ENCODE measurements at regions not wholly inside any gene's neighbourhood (a gene's known extent, or its start where the extent isn't known, plus 50 kb on each side); places are given as distances from the start of the nearest gene placed in this dataset.

DNA sequence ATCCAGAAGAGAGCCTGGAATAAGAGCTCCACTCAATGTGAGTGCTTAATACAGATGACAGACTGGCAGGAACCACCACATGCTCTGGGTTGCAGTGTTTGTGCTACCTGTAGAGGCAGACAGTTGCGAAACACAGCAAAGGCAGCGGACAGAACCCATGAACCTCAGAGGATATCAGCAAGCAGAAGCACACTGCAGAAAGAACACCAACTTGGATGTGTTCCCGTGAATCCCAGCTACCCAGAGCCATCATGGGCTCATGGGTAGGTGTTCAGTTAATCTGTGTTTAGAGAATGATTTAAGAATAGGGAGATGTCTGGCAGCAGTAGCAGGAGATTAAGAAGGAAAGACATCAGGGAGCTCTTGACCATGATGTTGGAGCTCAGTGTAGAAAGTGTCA, 133.3 kb upstream of the FOXQ1 start:
- POLR2A ChIA-PET: no interaction called here
- Histone ChIP-seq H3K9ac (no peak overlapping the region), H3K79me2 (ENCODE audit: insufficient read depth) (no peaks in the 10 kb centered on the region), H3K4me3 (ENCODE audit: low read depth in 2 of 2, low read length in 1 of 2) (no peak overlapping the region), H3F3A (replicated peaks; ENCODE audit: insufficient read depth) (no peaks in the 10 kb centered on the region), H3K27ac (ENCODE audit: low read depth in 2 of 2, low read length in 1 of 2) (no peak overlapping the region), H3K27me3 (ENCODE audit: insufficient read depth) (peaks cover 13% of the 10 kb centered on the region; the same call in 1 of the 2 replicates), H3K9me2 (no peaks in the 10 kb centered on the region), H3K4me2 (no peak overlapping the region), H3K4me1 (ENCODE audit: control insufficient read depth in 1 of 2, insufficient read depth in 2 of 2, low read depth in 1 of 2, low read length in 1 of 2) (no peaks in the 10 kb centered on the region), H3K36me3 (replicated peaks in 1 of 2; ENCODE audit: control insufficient read depth in 1 of 2, insufficient read depth in 2 of 2, low read length in 1 of 2) (no peaks in the 10 kb centered on the region), H4K20me1 (ENCODE audit: insufficient read depth) (no peaks in the 10 kb centered on the region), H2AFZ (ENCODE audit: low read depth) (no peak overlapping the region), H3K9me3 (no peaks in the 10 kb centered on the region)
- CTCF ChIA-PET: no interaction called here
- TF ChIP-seq TAF1 (IDR thresholded peaks at IDR 0.05; ENCODE audit: borderline replicate concordance, low read depth, low read length): no peak
- no peak for TF ChIP-seq IRF3 (IDR thresholded peaks at IDR 0.05; ENCODE audit: low read depth, low read length)
- TF ChIP-seq MXI1 (IDR thresholded peaks at IDR 0.05; ENCODE audit: low read depth, low read length): no peak
- TF ChIP-seq POLR2AphosphoS5 (IDR thresholded peaks at IDR 0.05; ENCODE audit: low read depth, low read length): no peak
- no peak for TF ChIP-seq MEF2A (IDR thresholded peaks at IDR 0.05; ENCODE audit: borderline replicate concordance, low read depth)
- no peak for TF ChIP-seq MAX (IDR thresholded peaks at IDR 0.05; ENCODE audit: low read depth)
- no peak for TF ChIP-seq FOSL2 (IDR thresholded peaks at IDR 0.05; ENCODE audit: borderline replicate concordance, low read depth)
- TF ChIP-seq USF1 (IDR thresholded peaks at IDR 0.05; ENCODE audit: borderline replicate concordance, low read depth): no peak
- TF ChIP-seq JUND (IDR thresholded peaks at IDR 0.05): no peak
- no peak for TF ChIP-seq EP300 (IDR thresholded peaks at IDR 0.05; ENCODE audit: borderline replicate concordance in 1 of 2, low read depth in 1 of 2, low read length in 1 of 2)
- DNase-seq: no peak
- 0% methylated on average over 3 of the region's 3 CpGs for WGBS (ENCODE audit: low lambda C conversion rate)

DNA sequence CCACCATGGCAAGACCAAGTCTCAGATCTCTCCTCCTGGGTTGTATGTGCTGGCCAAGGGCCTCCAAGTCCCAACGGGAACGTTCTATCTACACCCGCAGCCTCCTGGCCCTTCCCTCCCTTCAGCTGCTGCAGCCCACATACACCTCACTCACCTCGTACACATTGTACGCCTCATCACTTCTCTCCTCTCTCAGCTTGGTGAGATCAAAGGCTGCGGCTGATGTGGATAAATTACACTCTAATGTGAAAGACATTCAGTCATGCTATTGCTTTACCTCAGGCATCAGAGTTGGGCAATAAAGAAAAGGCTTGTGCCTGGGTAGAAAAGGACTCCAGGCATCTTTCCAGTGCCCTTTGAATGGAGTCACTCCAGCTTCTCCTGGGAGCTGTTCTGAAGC, 135.3 kb upstream of the FOXQ1 start:
- WGBS (ENCODE audit: low lambda C conversion rate): 14% methylated on average over 6 of the region's 6 CpGs
- Histone ChIP-seq H3K4me2 (no peak overlapping the region), H3K27me3 (ENCODE audit: insufficient read depth) (peaks cover 13% of the 10 kb centered on the region; the same call in 1 of the 2 replicates), H3K36me3 (replicated peaks in 1 of 2; ENCODE audit: control insufficient read depth in 1 of 2, insufficient read depth in 2 of 2, low read length in 1 of 2) (no peaks in the 10 kb centered on the region), H4K20me1 (ENCODE audit: insufficient read depth) (no peaks in the 10 kb centered on the region), H3F3A (replicated peaks; ENCODE audit: insufficient read depth) (no peaks in the 10 kb centered on the region), H3K4me3 (ENCODE audit: low read depth in 2 of 2, low read length in 1 of 2) (no peak overlapping the region), H2AFZ (ENCODE audit: low read depth) (no peak overlapping the region), H3K4me1 (ENCODE audit: control insufficient read depth in 1 of 2, insufficient read depth in 2 of 2, low read depth in 1 of 2, low read length in 1 of 2) (no peaks in the 10 kb centered on the region), H3K9ac (no peak overlapping the region), H3K27ac (ENCODE audit: low read depth in 2 of 2, low read length in 1 of 2) (no peak overlapping the region), H3K9me3 (no peaks in the 10 kb centered on the region), H3K79me2 (ENCODE audit: insufficient read depth) (no peaks in the 10 kb centered on the region), H3K9me2 (no peaks in the 10 kb centered on the region)
- no peak for DNase-seq
- TF ChIP-seq NFIC (IDR thresholded peaks at IDR 0.05; ENCODE audit: borderline replicate concordance) (no peak), ZBTB33 (IDR thresholded peaks at IDR 0.05; ENCODE audit: borderline replicate concordance, low read depth) (no peak), MXI1 (IDR thresholded peaks at IDR 0.05; ENCODE audit: low read depth, low read length) (no peak), RFX5 (IDR thresholded peaks at IDR 0.05; ENCODE audit: low read length) (no peak), FOXM1 (IDR thresholded peaks at IDR 0.05; ENCODE audit: low read depth) (no peak)
- CTCF ChIA-PET: no interaction called here
- POLR2A ChIA-PET: no interaction called here

Data from SK-N-SH (cell line).